H1 (cell line): ENCODE measurements at regions not wholly inside any gene's neighbourhood (a gene's known extent, or its start where the extent isn't known, plus 50 kb on each side); places are given as distances from the start of the nearest gene placed in this dataset.

Experiments
- CTCF ChIA-PET: fragments of 300-600 bp; sonication (Branson Sonifier 250); formaldehyde crosslinking; loops from one replicate; lab custom pipeline; 2021; ENCODE audit not compliant: partially characterized antibody; lab: Charles Lee
- POLR2A ChIA-PET: fragments of 300-600 bp; sonication (Branson Sonifier 250); formaldehyde crosslinking; loops from one replicate; lab custom pipeline; 2021; ENCODE audit warnings: inconsistent platforms; ENCODE audit not compliant: partially characterized antibody; lab: Charles Lee
- DNase-seq, 2 experiments: peaks; one replicate each; pipeline versions ENCODE4 v3.0.0 to v3.0.0-alpha.2; 2010 to 2022; ENCODE audit warnings: low spot score in 2 of 2, low read depth in 1 of 2, mixed read lengths in 1 of 2
- FAIRE-seq: peaks from 2 replicates; lab custom pipeline; 2011; peaks lifted over from hg19 to GRCh38; lab: Jason Lieb, UNC
- H2AFZ ChIP-seq: 2 replicates; pipeline ENCODE4 v1.8.1; 2012; ENCODE audit warnings: low read length, inconsistent platforms
- H2AK5ac ChIP-seq: 2 replicates; pipeline ENCODE4 v1.6.1; 2013; ENCODE audit warnings: low read depth, low read length
- H2BK120ac ChIP-seq: replicated peaks from 2 replicates; pipeline ENCODE3; 2013; ENCODE audit warnings: low read depth, low read length, inconsistent platforms
- H2BK12ac ChIP-seq: 2 replicates; pipeline ENCODE4 v1.6.1; 2013; ENCODE audit warnings: low read depth, low read length
- H2BK15ac ChIP-seq: 2 replicates; pipeline ENCODE4 v1.6.1; 2013; ENCODE audit warnings: low read length
- H2BK20ac ChIP-seq: 2 replicates; pipeline ENCODE4 v1.6.1; 2013; ENCODE audit warnings: low read length
- H2BK5ac ChIP-seq: 2 replicates; pipeline ENCODE4 v1.6.1; 2013; ENCODE audit warnings: low read depth, low read length
- H3K14ac ChIP-seq: 2 replicates; pipeline ENCODE4 v1.6.1; 2013; ENCODE audit warnings: inconsistent platforms; ENCODE audit not compliant: insufficient read length
- H3K18ac ChIP-seq: 2 replicates; pipeline ENCODE4 v1.6.1; 2013; ENCODE audit warnings: low read length; ENCODE audit errors: extremely low read depth
- H3K23ac ChIP-seq: 2 replicates; pipeline ENCODE4 v1.6.1; 2013; ENCODE audit warnings: inconsistent platforms; ENCODE audit not compliant: insufficient read length
- H3K23me2 ChIP-seq: 2 replicates; pipeline ENCODE4 v1.6.1; 2013; ENCODE audit warnings: low read depth, low read length
- H3K27ac ChIP-seq: 2 replicates; pipeline ENCODE4 v1.6.1; 2011; ENCODE audit warnings: low read depth, low read length, inconsistent platforms
- H3K27me3 ChIP-seq, 4 experiments: replicated peaks in 1 of 4; 1 replicate in 1 of 4; 2 replicates in 3 of 4; pipeline versions ENCODE4 v1.6.1 to v1.8.1; 2011 to 2013; ENCODE audit warnings: low read length in 3 of 4, mild to moderate bottlenecking in 3 of 4, inconsistent platforms in 2 of 4, mixed read lengths in 2 of 4, moderate library complexity in 1 of 4; ENCODE audit not compliant: control insufficient read depth in 3 of 4, insufficient read depth in 3 of 4; ENCODE audit errors: extremely low read depth in 1 of 4
- H3K36me3 ChIP-seq, 4 experiments: 2 replicates each; pipeline versions ENCODE4 v1.6.1 to v1.8.1; 2011 to 2013; ENCODE audit warnings: mild to moderate bottlenecking in 4 of 4, low read length in 3 of 4, moderate library complexity in 2 of 4, control low read depth in 1 of 4, inconsistent platforms in 1 of 4; ENCODE audit not compliant: insufficient read depth in 4 of 4, control insufficient read depth in 2 of 4
- H3K4ac ChIP-seq: replicated peaks from 2 replicates; pipeline ENCODE3; 2013; ENCODE audit warnings: low read length, low read depth, mixed read lengths, inconsistent platforms; ENCODE audit not compliant: insufficient read length
- H3K4me1 ChIP-seq, 4 experiments: replicated peaks in 1 of 4; 1 replicate in 1 of 4; 2 replicates in 3 of 4; pipeline versions ENCODE4 v1.6.1 to v1.8.1; 2011 to 2013; ENCODE audit warnings: low read length in 3 of 4, inconsistent platforms in 2 of 4, mixed read lengths in 1 of 4; ENCODE audit not compliant: insufficient read depth in 4 of 4, control insufficient read depth in 3 of 4
- H3K4me2 ChIP-seq, 2 experiments: 2 replicates each; pipeline versions ENCODE4 v1.6.1 to v1.8.1; 2011 to 2013; ENCODE audit warnings: low read depth in 2 of 2, low read length in 2 of 2, control low read depth in 1 of 2, inconsistent platforms in 1 of 2, mild to moderate bottlenecking in 1 of 2; ENCODE audit not compliant: insufficient read depth in 1 of 2
- H3K4me3 ChIP-seq, 4 experiments: fragments of 200-600, 300-600 bp in 1 of 4; sonication (generic), shearing (Covaris generic), sonication (Bioruptor Twin) in 1 of 4; 2 replicates each; pipeline versions ENCODE4 v1.5.1 to v1.8.1; 2011 to 2016; ENCODE audit warnings: low read length in 4 of 4, low read depth in 3 of 4, control low read depth in 2 of 4, inconsistent platforms in 2 of 4, mild to moderate bottlenecking in 2 of 4, mixed read lengths in 1 of 4, moderate library complexity in 1 of 4; ENCODE audit not compliant: insufficient read depth in 2 of 4; ENCODE audit errors: extremely low read depth in 1 of 4
- H3K56ac ChIP-seq: replicated peaks from 2 replicates; pipeline ENCODE3; 2013; ENCODE audit warnings: low read depth, mild to moderate bottlenecking, mixed read lengths, low read length, inconsistent platforms; ENCODE audit not compliant: insufficient read length
- H3K79me1 ChIP-seq: 2 replicates; pipeline ENCODE4 v1.6.1; 2013; ENCODE audit warnings: low read depth, low read length, control low read depth
- H3K79me2 ChIP-seq, 2 experiments: 2 replicates each; pipeline versions ENCODE4 v1.6.1 to v1.8.1; 2012 to 2013; ENCODE audit warnings: low read length in 2 of 2, mild to moderate bottlenecking in 2 of 2, inconsistent platforms in 1 of 2; ENCODE audit not compliant: insufficient read depth in 2 of 2, control insufficient read depth in 1 of 2
- H3K9ac ChIP-seq, 4 experiments: replicated peaks in 1 of 4; 1 replicate in 1 of 4; 2 replicates in 3 of 4; pipeline versions ENCODE4 v1.6.1 to v1.8.1; 2011 to 2013; ENCODE audit warnings: low read depth in 3 of 4, low read length in 3 of 4, control low read depth in 2 of 4, mild to moderate bottlenecking in 2 of 4, moderate library complexity in 2 of 4, inconsistent platforms in 1 of 4; ENCODE audit errors: extremely low read depth in 1 of 4
- H3K9me3 ChIP-seq, 2 experiments: 2 replicates each; pipeline versions ENCODE4 v1.6.1 to v1.8.1; 2012 to 2013; ENCODE audit warnings: mild to moderate bottlenecking in 2 of 2, moderate library complexity in 2 of 2, control low read depth in 1 of 2, inconsistent platforms in 1 of 2, low read depth in 1 of 2, low read length in 1 of 2, mixed read lengths in 1 of 2; ENCODE audit not compliant: insufficient read depth in 2 of 2
- H4K20me1 ChIP-seq, 2 experiments: replicated peaks in 1 of 2; 2 replicates each; pipeline versions ENCODE3 to v1.8.1; 2011 to 2013; ENCODE audit warnings: inconsistent platforms in 2 of 2, low read length in 2 of 2, mild to moderate bottlenecking in 1 of 2; ENCODE audit not compliant: insufficient read depth in 2 of 2, control insufficient read depth in 1 of 2
- H4K5ac ChIP-seq: 2 replicates; pipeline ENCODE4 v1.6.1; 2013; ENCODE audit warnings: low read length, low read depth, mixed read lengths, inconsistent platforms; ENCODE audit not compliant: insufficient read length
- H4K8ac ChIP-seq: 2 replicates; pipeline ENCODE4 v1.8.0; 2013; ENCODE audit warnings: mild to moderate bottlenecking, moderate library complexity, low read length, inconsistent platforms; ENCODE audit not compliant: insufficient read depth; ENCODE audit errors: extremely low read depth
- H4K91ac ChIP-seq: replicated peaks from 2 replicates; pipeline ENCODE3; 2013; ENCODE audit warnings: low read length, mixed read lengths, inconsistent platforms; ENCODE audit not compliant: insufficient read length
- CTCF ChIP-seq, 3 experiments: IDR thresholded peaks; 1 replicate in 2 of 3; 2 replicates in 1 of 3; pipeline versions ENCODE4 v1.5.1 to v1.6.1; 2011; ENCODE audit warnings: low read length in 3 of 3, mild to moderate bottlenecking in 3 of 3, inconsistent platforms in 2 of 3, low read depth in 1 of 3, moderate library complexity in 1 of 3; ENCODE audit not compliant: insufficient read depth in 1 of 3; ENCODE audit errors: control extremely low read depth in 1 of 3
- PHF8 ChIP-seq: fragments of 200-600 bp; sonication (generic); conservative IDR thresholded peaks from 2 replicates; pipeline ENCODE4 v1.7.1; 2012; ENCODE audit warnings: low read depth, mild to moderate bottlenecking, inconsistent platforms, low read length, moderate library complexity
- RAD21 ChIP-seq, 2 experiments: IDR thresholded peaks in 1 of 2; conservative IDR thresholded peaks in 1 of 2; 2 replicates each; pipeline ENCODE4 v1.6.1; 2011; ENCODE audit warnings: low read depth in 2 of 2, low read length in 2 of 2, improper control_type of control experiment in 1 of 2, inconsistent platforms in 1 of 2, mild to moderate bottlenecking in 1 of 2, moderate library complexity in 1 of 2
- YY1 ChIP-seq: IDR thresholded peaks from 2 replicates; pipeline ENCODE4 v1.6.1; 2011; ENCODE audit warnings: low read depth, mild to moderate bottlenecking, low read length
- WGBS, 2 experiments: shearing (Covaris generic) in 1 of 2; methylation state at CpG; one replicate each; pipeline versions ENCODE4 v1.1.6 to v1.1.7; 2013 to 2015; ENCODE audit warnings: low lambda C conversion rate in 2 of 2, mixed read lengths in 2 of 2, inconsistent platforms in 1 of 2, low coverage in 1 of 2, missing lambda C conversion rate in 1 of 2; ENCODE audit not compliant: insufficient replicate concordance in 2 of 2, insufficient coverage in 1 of 2, insufficient read length in 1 of 2; ENCODE audit errors: extremely low coverage in 1 of 2, missing lambda C conversion rate in 1 of 2; 5-methylcytosine and 5-hydroxymethylcytosine counted together

GRCh38 chr12:87274594-87275245 lies 754.5 kb downstream of the C12orf50 start:
- Histone ChIP-seq H3K9ac (no peak overlapping the region), H2BK15ac (no peak overlapping the region), H2BK12ac (no peak overlapping the region), H2AK5ac (no peak overlapping the region), H3K23ac (no peak overlapping the region), H4K20me1 (no peaks in the 10 kb centered on the region), H2BK5ac (no peak overlapping the region), H3K27me3 (no peaks in the 10 kb centered on the region), H2BK120ac (no peak overlapping the region), H4K5ac (no peak overlapping the region), H3K79me1 (no peaks in the 10 kb centered on the region), H3K14ac (no peak overlapping the region), H4K8ac (no peak overlapping the region)
- peak; percentile 57 to 67 for TF ChIP-seq RAD21 (IDR thresholded peaks at IDR 0.05 in 1 of 2, conservative IDR thresholded peaks at IDR 0.05 in 1 of 2; ENCODE audit: low read depth in 2 of 2, low read length in 2 of 2)
- TF ChIP-seq CTCF (IDR thresholded peaks at IDR 0.05; ENCODE audit: control extremely low read depth in 1 of 3, insufficient read depth in 1 of 3, low read depth in 1 of 3, low read length in 3 of 3), result peak in 2 of 3 experiments; percentile 52 to 64; a peak in 2 of 4 replicates
- TF ChIP-seq YY1, result 0 out of 2 replicates have a peak, but pooled peaks have one; percentile 15
- TF ChIP-seq PHF8, result no peak
- TF ChIP-seq, all 59 proteins: peak for 3
- H3K36me3 ChIP-seq, result no peaks in the 10 kb centered on the region
- H3K23me2 ChIP-seq, result no peaks in the 10 kb centered on the region
- no peak overlapping the region for H3K18ac ChIP-seq
- H3K27ac ChIP-seq, result no peak overlapping the region
- no peak overlapping the region for H3K4me3 ChIP-seq
- ChIA-PET POLR2A (no interaction called here), CTCF (interaction anchor here (0.5 to 3.2 kb wide), 18 partner anchors 9 to 841 kb away, joined by 3 to 19 read pairs (median 3); no protein-coding TSS in a partner anchor)
- no peaks in the 10 kb centered on the region for H3K79me2 ChIP-seq
- FAIRE-seq (peak; percentile 92), DNase-seq (no peak)
- no peak overlapping the region for H2BK20ac ChIP-seq
- H2AFZ ChIP-seq, result no peak overlapping the region
- no peak overlapping the region for H3K4ac ChIP-seq
- no peaks in the 10 kb centered on the region for H3K9me3 ChIP-seq
- no peak overlapping the region for H4K91ac ChIP-seq
- no peak overlapping the region for H3K56ac ChIP-seq
- no peak overlapping the region for H3K4me2 ChIP-seq
- H3K4me1 ChIP-seq, result no peaks in the 10 kb centered on the region
- WGBS, 2 experiments, result 60% methylated on average over 4 of the region's 4 CpGs; no CpG with 5 or more reads in 1 of the 2 experiments
